ENCODE measurements at regions not wholly inside any gene's neighbourhood (a gene's known extent, or its start where the extent isn't known, plus 50 kb on each side); places are given as distances from the start of the nearest gene placed in this dataset. TPM values are rescaled to one million over a fixed set of nuclear protein-coding genes. Genes with fewer than 3 reads are reported as not detected.

Small RNAs in the stretch of these regions (small RNA-seq; reads per million reads assigned to genes)
- not detected for gene MIR4418 (ENCODE audit: insufficient read depth)
